ENCODE measurements at regions not wholly inside any gene's neighbourhood (a gene's known extent, or its start where the extent isn't known, plus 50 kb on each side); places are given as distances from the start of the nearest gene placed in this dataset.

DNA sequence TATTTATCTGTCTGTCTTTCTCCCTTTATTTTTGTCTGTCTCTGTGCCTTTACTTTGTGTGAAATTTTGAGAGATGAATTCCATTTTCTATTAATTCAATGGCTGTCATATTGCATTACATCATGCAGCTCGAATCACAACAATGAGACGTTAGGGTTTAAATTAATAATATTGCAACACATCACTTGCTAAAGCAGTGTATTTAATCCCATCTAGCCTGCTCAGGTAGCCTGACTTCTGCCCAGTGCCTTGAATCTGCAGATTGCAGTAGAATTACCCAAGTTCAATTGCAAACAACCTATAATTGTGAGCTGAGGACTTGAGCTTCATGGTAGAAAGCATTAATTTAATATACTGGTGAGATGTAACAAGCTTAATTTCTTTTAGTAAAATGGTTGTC is 235.7 kb upstream of the TSHZ2 start:
- TF ChIP-seq, protein P1, sequence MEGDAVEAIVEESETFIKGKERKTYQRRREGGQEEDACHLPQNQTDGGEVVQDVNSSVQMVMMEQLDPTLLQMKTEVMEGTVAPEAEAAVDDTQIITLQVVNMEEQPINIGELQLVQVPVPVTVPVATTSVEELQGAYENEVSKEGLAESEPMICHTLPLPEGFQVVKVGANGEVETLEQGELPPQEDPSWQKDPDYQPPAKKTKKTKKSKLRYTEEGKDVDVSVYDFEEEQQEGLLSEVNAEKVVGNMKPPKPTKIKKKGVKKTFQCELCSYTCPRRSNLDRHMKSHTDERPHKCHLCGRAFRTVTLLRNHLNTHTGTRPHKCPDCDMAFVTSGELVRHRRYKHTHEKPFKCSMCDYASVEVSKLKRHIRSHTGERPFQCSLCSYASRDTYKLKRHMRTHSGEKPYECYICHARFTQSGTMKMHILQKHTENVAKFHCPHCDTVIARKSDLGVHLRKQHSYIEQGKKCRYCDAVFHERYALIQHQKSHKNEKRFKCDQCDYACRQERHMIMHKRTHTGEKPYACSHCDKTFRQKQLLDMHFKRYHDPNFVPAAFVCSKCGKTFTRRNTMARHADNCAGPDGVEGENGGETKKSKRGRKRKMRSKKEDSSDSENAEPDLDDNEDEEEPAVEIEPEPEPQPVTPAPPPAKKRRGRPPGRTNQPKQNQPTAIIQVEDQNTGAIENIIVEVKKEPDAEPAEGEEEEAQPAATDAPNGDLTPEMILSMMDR (conservative IDR thresholded peaks at IDR 0.05; ENCODE audit: low read depth, low read length) = no peak
- TF ChIP-seq EZH2 (IDR thresholded peaks at IDR 0.05; ENCODE audit: borderline replicate concordance, low read depth, low read length, poor library complexity, severe bottlenecking) = no peak
